ENCODE measurements at regions not wholly inside any gene's neighbourhood (a gene's known extent, or its start where the extent isn't known, plus 50 kb on each side); places are given as distances from the start of the nearest gene placed in this dataset.

GRCh38 chrX:68985135-68985755 is 156.4 kb downstream of the EFNB1 start:
- TF ChIP-seq EZH2phosphoT487 (IDR thresholded peaks at IDR 0.05; ENCODE audit: low read length) (no peak), CTCF (IDR thresholded peaks at IDR 0.05; ENCODE audit: low read length) (no peak)

Data from MM.1S (cell line).